DMS79 (cell line): ENCODE measurements at regions not wholly inside any gene's neighbourhood (a gene's known extent, or its start where the extent isn't known, plus 50 kb on each side); places are given as distances from the start of the nearest gene placed in this dataset.
A peak's percentile ranks its signal among the peaks of the same experiment; 100 is the strongest.

ENCODE experiments used
- DNase-seq: peaks from one replicate; lab custom pipeline; 2025; lab: John Stamatoyannopoulos, UW

DNA sequence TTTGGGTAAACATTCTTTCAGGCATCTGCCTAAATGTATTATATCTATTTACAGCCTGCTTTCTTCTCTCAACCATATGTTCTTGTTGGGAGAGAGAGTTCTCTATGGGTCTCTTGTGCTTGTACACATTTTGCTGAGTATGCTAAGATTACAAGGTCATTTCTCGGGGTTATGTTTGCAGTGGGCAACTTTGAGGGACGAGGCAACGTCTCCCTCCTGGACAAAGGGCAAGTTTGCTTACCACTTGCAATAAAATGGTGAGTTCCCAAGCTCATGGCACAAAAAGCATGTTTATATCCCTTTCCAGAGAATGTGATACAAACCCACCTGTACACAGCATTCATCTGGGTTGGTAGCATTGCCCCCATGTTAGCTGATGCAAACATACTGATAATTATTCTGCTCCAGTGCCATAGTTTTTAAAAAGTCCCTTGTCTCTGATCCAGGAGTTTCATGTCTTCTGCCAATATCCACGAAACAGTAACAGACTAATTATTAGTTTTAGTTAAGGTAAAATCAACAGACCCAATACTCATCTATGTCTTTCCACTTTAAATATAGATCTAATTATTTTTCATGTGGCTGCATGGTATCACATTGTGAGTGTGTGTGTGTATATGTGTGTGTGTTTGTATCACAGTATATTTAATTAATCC is 84.2 kb upstream of the MAPK4 start:
- no peak for DNase-seq

- no peak for DNase-seq
These were observed 67.8 kb upstream of the MAPK4 start for GRCh38 chr18:50492097-50492496.

GRCh38 chr18:50494569-50494968 is 65.3 kb upstream of the MAPK4 start:
- DNase-seq: no peak

GRCh38 chr18:50506362-50506761 is 53.5 kb upstream of the MAPK4 start:
- DNase-seq: no peak

GRCh38 chr18:50507120-50507590 is 52.7 kb upstream of the MAPK4 start:
- DNase-seq: peak; percentile 36

GRCh38 chr18:50508228-50508627 is 51.7 kb upstream of the MAPK4 start:
- DNase-seq: no peak

GRCh38 chr18:50509012-50509411 is 50.9 kb upstream of the MAPK4 start:
- DNase-seq: no peak
